SK-N-SH treated with all-trans-retinoic acid at 6 μM for 48 hours (cell line): ENCODE measurements at regions not wholly inside any gene's neighbourhood (a gene's known extent, or its start where the extent isn't known, plus 50 kb on each side); places are given as distances from the start of the nearest gene placed in this dataset.

ENCODE experiments used
- ATAC-seq: fragments of 200-7000 bp; cut with Tn5 transposase; 3 replicates; pipeline ENCODE4 v1.9.1; 2020; ENCODE audit warnings: mild to moderate bottlenecking, moderate library complexity
- ARNTL ChIP-seq: fragments of 450-650 bp; formaldehyde crosslinking; IDR thresholded peaks from 2 replicates; pipeline ENCODE4 v1.5.0; 2020; ENCODE audit warnings: low read depth, mild to moderate bottlenecking, moderate library complexity, borderline replicate concordance
- BACH2 ChIP-seq: fragments of 250-450 bp; sonication (Bioruptor Pico); IDR thresholded peaks from 2 replicates; pipeline ENCODE4 v1.9.0; 2021; ENCODE audit warnings: mild to moderate bottlenecking, borderline replicate concordance
- CSDC2 ChIP-seq: fragments of 250-450 bp; sonication (Bioruptor Pico); IDR thresholded peaks from 2 replicates; pipeline ENCODE4 v1.5.0; 2020; ENCODE audit warnings: mild to moderate bottlenecking, moderate library complexity
- CSRNP3 ChIP-seq: fragments of 250-450 bp; sonication (Bioruptor Pico); IDR thresholded peaks from 2 replicates; pipeline ENCODE4 v1.5.1; 2021; ENCODE audit warnings: mild to moderate bottlenecking, moderate library complexity
- ESRRG ChIP-seq: fragments of 250-450 bp; sonication (Bioruptor Pico); IDR thresholded peaks from 2 replicates; pipeline ENCODE4 v1.6.1; 2021; ENCODE audit warnings: mild to moderate bottlenecking
- GLIS3 ChIP-seq: fragments of 250-450 bp; sonication (Bioruptor Pico); IDR thresholded peaks from 2 replicates; pipeline ENCODE4 v1.5.0; 2020; ENCODE audit warnings: mild to moderate bottlenecking, moderate library complexity
- ISL1 ChIP-seq: fragments of 250-450 bp; sonication (Bioruptor Pico); IDR thresholded peaks from 2 replicates; pipeline ENCODE4 v2.1.2; 2022; ENCODE audit warnings: mild to moderate bottlenecking, moderate library complexity
- OSR1 ChIP-seq: fragments of 250-450 bp; sonication (Bioruptor Pico); IDR thresholded peaks from 2 replicates; pipeline ENCODE4 v1.8.0; 2022; ENCODE audit warnings: moderate library complexity, mild to moderate bottlenecking, inconsistent platforms
- POU6F1 ChIP-seq: fragments of 250-450 bp; sonication (Bioruptor Pico); IDR thresholded peaks from 2 replicates; pipeline ENCODE4 v1.8.0; 2021; ENCODE audit warnings: low read depth, mild to moderate bottlenecking, moderate library complexity, borderline replicate concordance
- PPARA ChIP-seq: fragments of 250-450 bp; sonication (Bioruptor Pico); IDR thresholded peaks from 2 replicates; pipeline ENCODE4 v1.5.0; 2020; ENCODE audit warnings: mild to moderate bottlenecking, borderline replicate concordance
- RARB ChIP-seq: fragments of 250-450 bp; sonication (Bioruptor Pico); IDR thresholded peaks from 2 replicates; pipeline ENCODE4 v1.8.0; 2021; ENCODE audit warnings: mild to moderate bottlenecking, moderate library complexity
- SNAI2 ChIP-seq: fragments of 250-450 bp; sonication (Bioruptor Pico); IDR thresholded peaks from 2 replicates; pipeline ENCODE4 v1.5.0; 2020; ENCODE audit warnings: mild to moderate bottlenecking, moderate library complexity
- TOX ChIP-seq: fragments of 250-450 bp; sonication (Bioruptor Pico); IDR thresholded peaks from 2 replicates; pipeline ENCODE4 v1.8.0; 2021; ENCODE audit warnings: mild to moderate bottlenecking, moderate library complexity, borderline replicate concordance
- TSHZ2 ChIP-seq: fragments of 250-450 bp; sonication (Bioruptor Pico); IDR thresholded peaks from 2 replicates; pipeline ENCODE4 v1.5.0; 2020; ENCODE audit warnings: mild to moderate bottlenecking, moderate library complexity
- ZFP3 ChIP-seq: fragments of 250-450 bp; sonication (Bioruptor Pico); IDR thresholded peaks from 2 replicates; pipeline ENCODE4 v1.5.0; 2020; ENCODE audit warnings: mild to moderate bottlenecking, moderate library complexity
- ZNF70 ChIP-seq: fragments of 450-650 bp; formaldehyde crosslinking; IDR thresholded peaks from 2 replicates; pipeline ENCODE4 v1.5.0; 2020; ENCODE audit warnings: mild to moderate bottlenecking, moderate library complexity
- ZNF8 ChIP-seq: fragments of 450-650 bp; formaldehyde crosslinking; IDR thresholded peaks from 2 replicates; pipeline ENCODE4 v1.5.0; 2020; ENCODE audit warnings: mild to moderate bottlenecking, moderate library complexity

DNA sequence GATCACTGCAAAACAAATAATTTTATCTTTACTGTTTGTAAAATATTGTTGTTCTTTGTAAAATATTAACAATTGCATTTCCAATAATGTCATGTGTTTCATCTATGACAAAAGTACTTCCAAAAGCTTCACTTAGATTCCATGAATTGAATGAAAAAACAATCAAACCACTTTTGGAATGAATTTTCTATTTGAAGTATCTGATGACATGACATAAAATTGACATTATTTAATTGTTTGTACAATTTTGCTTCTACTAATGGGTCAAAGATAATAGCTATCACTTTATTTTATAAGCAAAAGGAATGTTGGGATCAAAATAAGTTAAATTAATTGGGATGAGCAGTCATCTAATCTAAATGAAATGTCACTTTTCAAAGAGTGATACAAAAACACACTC, 684.3 kb downstream of the NR2F1-AS1 start (continued):
- TF ChIP-seq ESRRG (CRISPR knock-in tag) (no peak), PPARA (no peak), BACH2 (CRISPR knock-in tag) (no peak), ZNF8 (CRISPR knock-in tag) (no peak), OSR1 (CRISPR knock-in tag) (no peak)
- TF ChIP-seq, all 23 proteins: peak for 0

- TF ChIP-seq POU6F1 (CRISPR knock-in tag) (no peak), ZFP3 (peak; percentile 51; the same call in 1 of the 2 replicates), ISL1 (CRISPR knock-in tag) (peak; percentile 68), ZNF8 (CRISPR knock-in tag) (no peak), GLIS3 (no peak), ZNF70 (no peak)
- TF ChIP-seq, all 23 proteins: peak for 2
- ATAC-seq = no peak; the same call in 2 of the 3 replicates
These were observed 690.2 kb downstream of the NR2F1-AS1 start for GRCh38 chr5:92890841-92891244.

DNA sequence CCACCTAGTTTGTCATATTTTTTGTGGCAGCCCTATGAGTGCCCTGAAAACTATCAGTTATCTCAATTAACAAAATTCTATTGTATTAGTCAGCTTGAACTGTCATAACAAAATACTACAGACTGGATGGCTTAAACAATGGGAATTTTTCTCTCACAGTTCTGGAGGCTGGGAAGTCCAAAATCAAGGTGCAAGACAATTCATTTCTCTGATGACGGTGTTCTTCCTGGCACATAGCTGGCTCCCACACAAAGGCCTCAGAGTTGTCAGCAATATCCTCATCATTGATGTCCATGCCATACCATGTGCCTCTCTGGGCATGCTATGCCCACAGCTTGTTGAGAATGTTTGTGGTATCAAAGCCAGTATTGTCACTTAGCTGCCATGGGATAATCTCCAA, 691.9 kb downstream of the NR2F1-AS1 start:
- no peak for ATAC-seq
- TF ChIP-seq ARNTL (CRISPR knock-in tag) = no peak

DNA sequence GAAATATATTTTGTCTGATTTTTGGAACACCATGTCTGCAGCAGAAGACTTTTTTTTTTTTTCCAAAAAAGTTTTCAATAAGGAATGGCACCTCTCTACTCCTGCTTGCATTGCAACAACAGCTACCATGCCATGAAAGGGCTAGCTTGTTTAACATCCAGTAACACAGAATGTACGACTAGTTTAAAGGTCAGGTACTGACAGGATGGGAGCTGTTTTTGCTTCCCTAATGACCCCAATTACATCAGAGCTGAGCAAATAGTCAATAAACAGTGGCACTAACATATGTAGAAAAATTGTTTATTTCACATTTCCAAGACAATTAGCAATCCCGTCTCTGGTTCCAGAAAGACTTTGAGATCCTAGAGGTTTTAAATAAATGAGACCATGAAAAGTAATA, 693.8 kb downstream of the NR2F1-AS1 start:
- TF ChIP-seq CSDC2 = no peak
- TF ChIP-seq SNAI2 (CRISPR knock-in tag) = no peak
- no peak for TF ChIP-seq TSHZ2
- no peak for TF ChIP-seq CSRNP3 (CRISPR knock-in tag)
- no peak for TF ChIP-seq ISL1 (CRISPR knock-in tag)
- no peak for ATAC-seq

GRCh38 chr5:92886751-92887150, 694.3 kb downstream of the NR2F1-AS1 start:
- no peak for ATAC-seq
- no peak for TF ChIP-seq RARB (CRISPR knock-in tag)
- no peak for TF ChIP-seq CSDC2
- TF ChIP-seq PPARA = no peak
- TF ChIP-seq TSHZ2 = no peak
- TF ChIP-seq ESRRG (CRISPR knock-in tag) = no peak
- no peak for TF ChIP-seq TOX (CRISPR knock-in tag)

- no peak for ATAC-seq
- TF ChIP-seq ESRRG (CRISPR knock-in tag) (no peak), OSR1 (CRISPR knock-in tag) (no peak), ZNF8 (CRISPR knock-in tag) (no peak), ISL1 (CRISPR knock-in tag) (no peak), TOX (CRISPR knock-in tag) (no peak), SNAI2 (CRISPR knock-in tag) (no peak), CSRNP3 (CRISPR knock-in tag) (no peak), PPARA (no peak), ARNTL (CRISPR knock-in tag) (no peak), GLIS3 (no peak)
- TF ChIP-seq, all 23 proteins: peak for 0
These were observed 695.1 kb downstream of the NR2F1-AS1 start for GRCh38 chr5:92885950-92886349.
